UCSD-AML1 (cell line): ENCODE measurements at regions not wholly inside any gene's neighbourhood (a gene's known extent, or its start where the extent isn't known, plus 50 kb on each side); places are given as distances from the start of the nearest gene placed in this dataset.

Experiments
- DNase-seq: peaks from one replicate; lab custom pipeline; 2025; ENCODE audit not compliant: unreplicated experiment; lab: John Stamatoyannopoulos, UW

DNA sequence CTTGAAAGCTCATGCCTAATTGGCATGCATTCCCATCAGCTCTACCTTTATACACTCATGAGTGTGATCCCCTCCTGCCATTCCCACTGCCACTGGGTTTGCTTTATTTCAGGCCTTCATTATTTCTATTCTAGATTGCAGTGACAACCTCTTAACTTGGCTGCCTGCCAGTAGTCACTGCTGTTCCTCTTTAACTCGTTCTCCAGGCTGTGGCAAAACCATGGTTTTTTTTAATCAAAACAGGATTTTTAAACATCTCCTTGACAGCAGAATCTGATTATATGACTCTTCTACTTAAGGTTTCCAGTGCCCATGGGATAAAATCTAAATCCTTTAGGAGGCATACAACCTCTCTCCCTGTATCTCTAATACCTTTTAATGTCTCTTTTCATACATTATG, 223.7 kb upstream of the PCDH15 start:
- no peak for DNase-seq

DNA sequence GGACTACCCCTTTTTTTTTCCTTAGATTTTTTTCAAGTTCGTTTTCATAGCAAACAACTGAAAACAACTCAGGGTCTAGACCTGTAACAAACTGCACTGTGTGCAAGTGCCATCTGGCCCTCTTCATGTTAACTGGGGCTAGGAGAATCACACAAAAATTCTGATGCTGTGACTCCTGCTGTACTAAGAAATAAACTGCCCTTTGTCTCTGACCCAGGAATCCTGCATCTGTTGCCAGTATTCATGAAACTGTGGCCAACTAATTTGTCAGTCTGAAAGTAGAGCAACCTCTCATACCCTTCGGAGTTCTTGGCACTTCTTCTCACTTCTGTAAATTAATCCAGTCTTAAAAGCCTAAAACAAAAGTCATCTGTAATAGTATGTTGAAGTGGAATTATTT, 218.4 kb upstream of the PCDH15 start:
- no peak for DNase-seq

DNA sequence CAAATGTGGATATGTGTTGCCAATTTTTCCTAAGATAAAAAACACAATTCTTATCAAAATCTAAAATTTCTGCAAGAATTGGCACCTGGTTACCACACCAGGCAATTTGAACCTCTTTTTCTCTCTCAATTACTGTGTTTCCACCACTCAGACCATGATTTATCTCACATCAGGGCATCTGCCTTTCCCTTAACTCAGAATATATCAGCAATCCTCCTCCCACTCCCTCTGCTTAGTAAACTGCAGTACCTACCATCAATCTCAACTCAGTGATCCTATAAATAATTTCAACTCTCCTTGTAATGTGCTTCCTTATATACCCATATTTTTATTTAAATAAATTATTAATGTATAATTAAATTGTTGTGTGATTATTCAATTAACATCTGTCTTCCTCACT, 212.3 kb upstream of the PCDH15 start:
- DNase-seq, result no peak

DNA sequence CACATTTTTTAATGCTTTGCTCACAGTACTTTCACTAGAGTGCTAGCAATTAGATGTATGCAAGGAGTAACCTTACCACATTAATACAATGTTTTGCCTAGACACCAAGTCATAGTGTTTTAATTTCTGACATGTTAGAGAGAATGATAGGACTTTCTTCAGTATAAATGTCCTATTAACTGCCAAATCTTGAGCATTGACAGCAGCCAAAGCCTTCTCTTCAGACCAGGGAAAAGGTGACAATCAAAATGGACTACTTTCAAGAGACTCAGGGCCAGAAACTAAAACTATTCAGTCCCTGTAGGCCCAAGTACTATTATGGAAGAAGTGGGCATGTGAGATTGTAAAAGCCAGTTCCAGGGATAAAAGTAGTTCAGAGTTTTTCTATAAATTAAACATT, 201.4 kb upstream of the PCDH15 start:
- DNase-seq, result no peak

DNA sequence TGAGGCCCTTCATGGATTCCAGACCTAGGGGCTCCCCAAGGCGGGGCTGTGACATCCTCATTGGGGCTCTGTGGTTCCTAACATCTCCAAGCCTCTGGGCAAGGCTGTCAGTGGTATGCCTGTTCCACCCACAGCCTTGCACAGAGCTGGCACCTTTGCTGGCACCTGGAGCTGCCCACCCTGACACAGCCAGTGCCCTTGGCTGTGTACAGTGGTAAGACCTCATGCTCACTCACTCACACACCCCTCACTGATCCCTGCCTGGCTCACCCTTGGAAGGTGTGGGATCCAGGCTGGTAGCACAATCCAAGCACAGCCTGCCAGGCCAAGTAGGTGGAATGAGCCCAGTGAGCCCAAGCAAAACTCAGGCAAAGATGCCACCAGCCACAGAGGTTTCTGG, 200.4 kb upstream of the PCDH15 start:
- no peak for DNase-seq

DNA sequence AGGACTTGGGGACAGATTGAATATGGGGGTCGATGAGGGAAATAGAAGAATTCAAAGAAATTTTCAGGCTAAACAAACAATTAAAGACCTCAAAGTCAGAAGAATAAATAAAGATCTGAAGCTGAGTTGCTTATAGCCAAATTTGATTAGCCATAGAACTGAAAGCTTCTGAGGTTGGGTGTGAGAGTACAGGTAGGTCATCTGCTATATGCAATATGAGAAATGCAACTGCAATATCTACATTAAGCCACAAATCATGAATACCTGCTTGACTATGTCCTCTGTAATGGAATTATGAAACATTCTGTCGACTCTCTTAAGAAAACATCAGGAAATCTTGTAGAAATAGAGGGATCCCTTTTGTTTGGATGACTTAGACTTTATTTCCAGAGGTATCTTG, 192.1 kb upstream of the PCDH15 start:
- no peak for DNase-seq

DNA sequence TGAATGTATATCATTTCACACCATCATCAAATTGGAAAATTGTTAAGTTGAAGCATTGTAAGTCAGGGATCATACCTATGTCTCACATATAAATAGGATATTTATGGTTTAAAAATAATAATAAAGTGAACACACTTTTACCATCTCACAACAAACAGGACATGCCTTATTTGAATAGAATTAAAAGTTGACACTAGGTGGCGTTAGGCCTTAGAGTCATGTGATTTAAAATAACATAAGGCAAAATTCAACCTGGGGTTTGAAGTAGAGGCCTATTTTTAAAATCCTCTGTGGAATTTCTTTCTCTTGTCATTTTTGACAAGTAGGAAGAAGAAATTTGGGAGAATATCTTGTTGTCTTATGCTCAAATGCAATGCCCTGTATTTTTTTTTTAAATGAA, 184.7 kb upstream of the PCDH15 start:
- DNase-seq, result no peak

DNA sequence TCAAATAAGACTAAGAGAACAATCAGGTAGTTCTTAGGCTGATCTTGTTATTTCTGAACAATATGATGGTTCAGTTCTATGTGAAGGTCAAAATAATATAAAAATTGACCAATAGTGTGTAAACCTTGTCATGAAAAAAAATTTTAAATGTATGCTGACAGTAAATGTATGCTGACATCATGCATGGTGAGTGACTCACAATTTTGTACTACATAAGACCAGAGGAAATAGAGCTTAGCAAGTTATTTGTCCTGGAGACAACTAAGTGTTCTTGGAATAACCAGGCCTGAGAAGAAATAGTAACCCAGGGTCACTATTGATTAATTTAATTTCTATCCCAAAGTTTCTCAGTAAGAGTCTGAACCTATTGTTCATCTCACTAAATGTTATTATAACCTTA, 182.2 kb upstream of the PCDH15 start:
- DNase-seq, result no peak

DNA sequence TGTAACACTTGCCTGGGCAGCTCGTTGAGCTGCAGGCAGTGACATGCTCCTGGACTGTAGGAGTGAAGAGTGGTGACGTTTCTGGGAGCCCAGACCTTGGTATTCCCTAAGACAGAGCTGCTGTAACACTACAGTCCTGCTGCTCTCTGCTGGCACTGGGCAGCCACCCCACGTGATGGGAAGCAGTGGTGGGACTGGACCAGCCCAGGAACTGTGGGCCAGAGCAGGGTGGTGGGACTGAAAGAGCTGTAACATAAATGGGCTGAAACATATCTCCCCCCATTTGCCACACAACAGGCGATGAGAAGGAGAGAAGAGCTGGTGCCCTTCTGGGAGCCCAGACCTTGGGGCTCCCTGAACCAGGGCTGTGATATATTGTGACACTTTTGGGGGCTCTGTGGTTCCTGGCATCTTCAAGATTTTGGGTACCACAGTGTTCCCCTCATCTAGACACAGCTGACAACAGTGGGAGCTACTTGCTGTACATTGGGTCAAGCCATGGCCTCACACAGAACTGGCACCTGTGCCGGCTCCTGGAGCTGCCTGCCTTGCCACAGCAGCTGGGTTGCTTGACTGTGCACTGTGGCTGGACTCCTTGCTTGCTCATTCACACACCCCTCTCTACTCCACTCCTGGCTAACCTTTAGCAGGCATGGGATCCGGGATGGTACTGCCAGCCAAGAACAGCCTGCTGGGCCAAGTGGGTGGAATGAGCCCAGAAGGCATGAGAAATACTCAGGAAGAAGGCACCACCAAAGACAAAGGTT, 161.3 kb upstream of the PCDH15 start:
- DNase-seq, result peak; percentile 2

DNA sequence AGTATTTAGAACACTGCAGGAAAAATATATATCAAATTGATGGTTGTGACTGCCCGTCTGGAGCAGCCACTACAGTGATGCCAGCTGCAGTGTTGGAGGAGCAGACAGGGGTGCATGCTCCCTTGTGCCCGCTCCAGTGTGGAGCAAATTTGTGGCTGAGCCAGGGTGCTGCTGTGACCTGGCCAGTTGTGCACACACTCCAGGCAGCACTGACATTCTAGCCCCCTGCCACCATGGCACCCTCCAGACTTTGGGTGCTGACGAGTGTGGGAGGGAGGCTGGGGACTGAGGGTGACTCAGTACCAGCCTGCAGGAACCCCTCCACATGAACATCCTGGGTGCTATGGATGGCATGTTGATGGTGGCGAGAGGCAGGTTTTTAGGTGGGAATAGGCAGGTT, 160.0 kb upstream of the PCDH15 start:
- DNase-seq, result no peak

DNA sequence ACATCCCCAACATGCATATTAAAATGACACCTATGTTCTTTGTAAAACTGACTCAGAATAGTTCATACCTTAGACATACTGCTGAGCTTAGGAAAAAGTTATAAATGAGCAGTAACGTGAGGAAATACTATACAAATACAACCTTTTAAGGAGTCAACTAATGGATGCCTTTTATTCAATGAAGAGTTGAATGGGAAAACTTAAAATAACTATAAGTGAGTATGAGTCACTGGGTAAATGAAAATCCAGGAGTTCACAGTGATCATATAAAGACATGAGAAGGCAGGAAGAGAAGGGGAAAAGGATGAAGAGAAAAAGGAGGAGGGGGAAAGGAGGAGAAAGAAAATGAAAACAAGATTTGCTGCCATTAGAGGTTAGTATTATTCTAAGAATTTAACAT, 157.8 kb upstream of the PCDH15 start:
- DNase-seq, result no peak

DNA sequence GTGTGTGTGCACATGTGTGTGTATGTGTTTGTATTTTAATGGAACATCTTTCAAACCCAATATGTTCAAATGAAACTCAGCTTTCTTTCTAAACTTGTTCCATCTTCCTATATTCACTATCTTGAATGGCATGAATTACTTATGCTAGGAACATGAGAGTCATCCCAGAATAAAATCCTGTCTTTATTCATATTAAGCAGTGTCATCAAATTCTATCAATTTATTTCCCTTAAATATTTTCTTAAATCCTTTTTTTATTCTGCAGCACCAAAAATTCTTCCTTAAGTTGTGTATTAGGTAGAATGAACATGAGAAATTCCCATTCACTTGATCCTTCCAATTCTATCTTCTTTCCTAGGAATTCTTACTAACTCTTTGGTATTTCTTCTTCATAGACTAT, 146.6 kb upstream of the PCDH15 start:
- no peak for DNase-seq

DNA sequence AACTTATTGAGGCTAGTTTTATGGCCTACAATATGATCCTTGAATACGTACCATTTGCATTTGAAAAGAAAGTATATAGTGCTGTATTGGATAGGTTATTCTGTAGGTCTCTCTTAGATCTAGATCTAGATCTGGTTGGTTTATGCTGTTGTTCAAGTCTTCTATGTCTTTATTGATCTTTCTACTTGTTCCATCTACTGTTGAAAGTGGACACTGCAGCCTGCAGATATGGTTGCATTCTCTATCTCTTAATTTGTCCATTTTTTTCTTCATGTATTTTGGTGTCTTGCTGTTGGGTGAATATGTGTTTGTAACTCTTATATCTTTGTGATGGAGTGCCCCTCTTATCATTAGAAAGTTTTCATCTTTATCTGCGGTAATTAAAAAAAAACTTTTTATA, 139.4 kb upstream of the PCDH15 start:
- DNase-seq, result no peak

DNA sequence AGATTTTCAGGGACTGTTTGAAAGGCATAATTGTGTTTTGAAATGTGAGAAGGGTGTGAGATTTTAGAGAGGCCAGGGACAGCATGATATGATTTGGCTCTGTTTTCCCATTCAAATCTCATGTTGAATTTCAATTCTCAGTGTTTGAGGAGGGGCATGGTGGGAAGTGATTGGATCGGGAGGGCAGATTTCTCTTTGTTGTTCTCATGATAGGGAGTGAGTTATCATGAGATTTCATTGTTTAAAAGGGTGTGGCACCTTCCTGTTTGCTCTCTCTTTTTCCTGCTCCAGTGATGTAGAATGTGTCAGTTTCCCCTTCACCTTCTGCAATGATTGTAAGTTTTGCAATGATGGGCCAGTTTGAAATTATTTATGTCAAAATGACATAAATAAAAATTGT, 113.0 kb upstream of the PCDH15 start:
- DNase-seq, result no peak

DNA sequence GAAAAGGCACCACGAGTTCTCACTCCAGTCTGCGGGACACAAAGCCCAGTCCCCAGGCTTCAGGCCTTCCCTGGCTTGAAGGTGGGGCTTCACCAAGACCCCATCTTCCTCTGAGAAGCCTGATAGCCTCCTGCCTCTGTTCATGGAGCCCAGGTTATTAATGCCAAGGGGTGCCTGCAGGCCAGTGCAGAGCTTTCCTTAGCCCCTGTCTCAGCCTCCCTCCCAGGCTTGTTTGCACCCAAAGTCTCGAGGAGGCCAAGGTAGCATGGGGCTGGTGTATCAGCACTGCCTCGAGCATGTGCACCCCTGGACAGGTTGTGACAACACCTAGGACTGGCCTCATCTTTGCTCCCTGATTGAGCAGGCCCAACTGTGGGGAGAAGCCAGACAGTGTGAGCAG, 108.1 kb upstream of the PCDH15 start:
- no peak for DNase-seq

DNA sequence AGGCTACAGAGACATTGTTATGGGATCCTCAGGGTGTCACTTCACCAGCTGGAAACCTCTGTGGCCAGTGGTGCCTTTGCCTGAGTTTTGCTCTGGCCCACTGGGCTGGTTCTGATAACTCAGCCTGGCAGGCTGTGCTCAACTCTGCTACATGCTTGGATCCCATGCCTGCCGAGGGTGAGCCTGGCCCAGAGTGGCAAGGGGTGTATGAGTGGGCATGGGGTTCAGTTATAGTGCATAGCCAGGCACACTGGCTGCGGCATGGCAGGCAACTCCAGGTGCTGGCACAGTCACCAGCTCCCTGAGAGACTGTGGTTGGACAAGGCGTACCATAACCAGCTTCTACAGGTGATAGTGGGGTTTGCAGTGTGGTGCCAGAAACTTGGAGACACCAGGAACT, 107.0 kb upstream of the PCDH15 start:
- no peak for DNase-seq

DNA sequence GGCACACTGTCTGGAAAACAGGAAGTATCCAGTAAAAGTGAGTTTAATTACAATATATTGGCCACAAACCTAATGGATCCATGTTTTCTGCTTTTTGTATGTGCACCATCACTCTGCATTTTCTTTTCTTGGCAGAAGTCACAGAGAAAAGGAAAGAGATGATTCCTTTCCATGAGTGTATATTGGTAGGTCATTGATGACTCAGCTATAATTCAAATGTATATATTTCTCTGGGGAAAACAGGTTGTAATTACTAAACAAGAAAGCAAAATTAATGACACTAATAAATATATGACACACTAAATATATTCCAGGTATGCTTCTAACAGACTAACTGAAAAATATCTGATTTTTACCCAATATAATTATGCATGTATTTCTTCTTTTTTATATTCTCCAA, 105.9 kb upstream of the PCDH15 start:
- DNase-seq, result no peak

DNA sequence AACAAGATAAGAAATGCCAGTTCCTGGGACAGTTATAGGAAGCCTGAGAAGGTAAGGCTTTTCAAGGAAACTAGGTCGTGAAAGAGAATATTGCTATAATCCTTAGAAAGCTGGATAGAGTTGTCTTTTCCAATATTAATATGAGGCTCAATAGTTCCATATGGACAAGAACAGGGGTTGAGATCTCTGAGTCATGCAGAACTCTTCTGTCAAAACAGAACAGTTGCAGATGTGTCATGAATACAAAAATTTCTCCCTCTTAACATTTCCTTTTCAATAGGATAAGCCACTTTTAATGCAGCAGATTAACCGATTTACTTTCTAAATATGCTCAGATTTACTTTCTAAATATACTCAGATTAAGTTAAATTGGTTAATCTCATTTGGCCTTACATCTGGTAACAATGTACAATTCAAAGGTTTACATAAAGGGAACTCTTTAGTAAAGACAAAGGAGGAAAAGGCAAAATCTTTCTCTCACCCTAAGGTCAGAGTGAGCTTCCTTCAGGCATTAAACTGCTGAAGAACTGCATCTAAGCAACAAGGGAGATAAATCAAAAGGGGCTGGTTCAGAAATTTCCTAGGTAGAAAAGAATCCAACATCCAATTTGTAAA, 104.7 kb upstream of the PCDH15 start:
- no peak for DNase-seq

DNA sequence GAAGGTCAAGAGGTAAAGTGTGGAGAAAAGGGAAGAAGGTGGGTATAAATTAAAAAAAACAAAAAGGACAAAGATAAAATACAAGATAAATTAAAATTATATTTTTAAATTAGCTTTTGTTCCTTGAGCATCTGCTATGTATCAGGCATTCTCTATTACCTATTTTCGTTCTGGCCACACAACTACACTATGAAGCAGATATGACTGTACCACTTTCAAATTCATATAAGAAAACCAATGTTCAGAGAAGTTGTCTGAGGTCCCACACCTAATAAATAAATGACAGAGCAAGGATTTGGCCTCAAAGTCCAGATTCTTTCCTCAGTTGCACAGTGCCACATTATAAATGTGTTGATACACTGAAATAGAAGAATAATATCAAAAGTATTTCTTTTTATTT, 103.8 kb upstream of the PCDH15 start:
- DNase-seq, result no peak

DNA sequence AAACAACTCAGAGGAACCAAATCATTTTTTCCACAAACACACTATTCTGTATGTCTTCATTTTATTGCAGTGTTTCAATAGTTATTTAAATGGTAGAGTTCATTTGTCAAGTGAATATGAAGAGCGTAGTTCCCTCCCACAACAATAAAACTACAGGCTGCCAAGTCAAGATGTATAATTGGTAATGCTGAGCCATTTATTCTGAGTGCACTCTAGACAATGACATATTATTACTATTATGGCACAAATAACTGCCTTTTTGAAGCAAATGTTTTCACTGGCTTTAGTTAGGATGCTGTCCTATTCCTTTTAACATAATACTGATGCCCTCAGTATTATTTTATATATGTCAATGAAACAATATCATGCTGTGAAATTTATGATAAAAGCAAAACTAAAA, 102.7 kb upstream of the PCDH15 start:
- no peak for DNase-seq

DNA sequence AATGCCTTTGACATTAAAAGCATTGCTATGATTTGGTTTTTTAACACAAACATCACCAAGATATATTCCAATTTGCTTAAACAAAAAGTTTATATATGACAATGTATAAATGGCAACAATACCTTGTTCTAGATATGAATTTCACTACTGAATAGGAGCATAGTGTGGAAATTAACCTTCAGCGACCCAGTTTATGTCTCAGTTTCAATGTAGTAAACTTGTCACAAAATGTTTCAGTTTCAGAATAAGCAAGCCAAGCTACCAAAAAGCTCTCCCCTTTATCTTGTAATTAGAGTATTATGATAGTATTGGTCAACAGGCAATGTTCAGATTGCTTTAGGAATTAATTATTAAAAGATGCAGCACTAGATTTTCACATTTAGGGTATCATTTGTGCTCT, 99.6 kb upstream of the PCDH15 start:
- DNase-seq, result no peak

DNA sequence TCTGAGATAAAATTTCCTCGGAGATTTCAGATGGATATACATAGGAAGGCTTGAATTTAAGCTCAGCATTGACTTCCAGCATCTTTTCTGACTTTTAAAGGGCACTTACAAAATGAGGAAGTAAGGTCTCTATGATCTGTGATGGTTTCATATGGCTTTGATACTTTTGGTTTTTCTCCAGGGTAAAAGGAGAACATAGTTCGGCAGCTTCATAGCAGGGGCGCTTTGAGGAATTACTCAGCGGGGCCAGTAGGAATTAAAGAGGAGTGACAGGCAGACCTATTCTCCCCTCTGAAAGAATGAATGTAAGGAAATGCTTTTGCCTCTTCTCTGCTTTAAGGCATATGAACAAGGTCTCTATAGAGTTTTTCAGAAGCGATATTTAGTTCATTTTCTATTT, 80.0 kb upstream of the PCDH15 start:
- peak; percentile 3 for DNase-seq

DNA sequence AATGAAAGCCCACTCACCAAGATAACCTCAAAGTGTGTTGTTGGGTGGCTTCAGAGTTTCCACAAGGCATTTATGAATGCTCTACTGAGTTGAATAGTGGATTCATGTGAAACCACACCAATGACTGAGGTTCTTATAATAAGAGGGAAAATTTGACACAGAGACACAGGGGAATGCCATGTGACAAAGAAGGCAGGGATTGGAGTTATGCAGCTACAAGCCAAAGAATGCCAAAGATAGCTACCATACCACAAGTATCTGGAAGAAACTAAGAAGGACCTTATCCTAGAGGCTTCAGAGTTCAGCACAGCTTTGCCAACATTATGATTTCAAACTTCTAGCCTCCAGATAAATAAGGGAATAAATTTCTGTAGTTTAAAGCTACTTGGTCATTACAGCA, 68.0 kb upstream of the PCDH15 start:
- no peak for DNase-seq
